NCI-H526 (cell line): ENCODE measurements at regions not wholly inside any gene's neighbourhood (a gene's known extent, or its start where the extent isn't known, plus 50 kb on each side); places are given as distances from the start of the nearest gene placed in this dataset.
"Not testable (repeated sequence)": the region's sequence is repeated elsewhere in the genome, so short reads cannot be mapped to it uniquely, and the experiment has no call there.

Source experiments
- DNase-seq, 2 experiments: peaks; one replicate each; lab custom pipeline; 2025; lab: John Stamatoyannopoulos, UW

GRCh38 chr18:54433368-54433767 is 75.7 kb downstream of the C18orf54 start:
- no peak for DNase-seq

GRCh38 chr18:54433857-54434256 is 76.2 kb downstream of the C18orf54 start:
- DNase-seq: no peak

GRCh38 chr18:54434453-54434852 is 76.7 kb downstream of the C18orf54 start:
- no peak for DNase-seq

DNA sequence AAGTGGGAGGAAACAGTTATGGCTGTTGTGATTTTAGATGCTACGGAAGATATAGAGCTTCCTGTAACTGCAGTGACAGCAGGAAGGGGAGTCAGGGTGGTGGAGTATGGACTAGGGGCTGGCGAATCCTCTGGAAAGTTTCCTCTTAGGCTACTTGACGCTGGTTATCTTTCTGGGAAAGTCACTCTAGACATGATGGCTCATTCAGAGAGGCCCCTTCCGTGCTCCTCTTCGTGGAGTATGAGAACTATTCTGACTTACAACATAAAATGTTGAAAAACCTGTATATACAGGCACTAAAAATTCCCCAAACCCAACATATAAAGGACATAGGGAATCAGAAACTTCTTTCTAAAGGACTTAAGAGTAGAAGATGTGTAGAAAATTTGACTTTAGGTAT is 78.8 kb downstream of the C18orf54 start:
- DNase-seq: no peak

- DNase-seq: no peak
Observed at GRCh38 chr18:54440292-54440691, 82.6 kb downstream of the C18orf54 start.

DNA sequence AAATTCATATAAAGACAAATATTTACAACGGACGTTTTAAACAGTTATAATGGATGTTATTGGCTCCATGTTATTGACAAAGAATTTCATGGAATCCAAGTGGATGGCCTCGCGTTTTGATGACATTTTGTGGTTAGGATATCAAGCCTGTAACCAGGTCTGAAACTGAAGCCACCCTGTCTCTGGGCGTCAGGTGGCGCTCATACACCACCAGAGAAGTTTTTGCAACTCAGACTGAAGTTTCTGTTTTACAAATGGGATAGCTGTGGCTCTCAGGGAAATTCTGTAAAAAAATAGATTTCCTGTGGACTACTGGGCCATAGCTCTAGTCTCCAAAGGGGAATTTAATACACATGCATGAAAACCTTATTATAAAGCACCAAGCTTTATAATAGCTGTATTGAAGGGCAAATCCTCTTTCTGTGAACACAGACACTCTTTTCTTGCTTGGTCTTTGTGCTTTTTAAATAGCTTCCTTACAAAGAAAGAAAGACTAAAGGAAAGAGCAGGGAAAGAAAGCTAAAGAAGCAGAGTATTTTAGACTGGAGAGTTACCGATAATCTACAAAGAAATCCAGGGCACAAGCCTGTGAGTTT is 86.7 kb downstream of the C18orf54 start:
- peak; percentile 16 to 69 for DNase-seq

DNA sequence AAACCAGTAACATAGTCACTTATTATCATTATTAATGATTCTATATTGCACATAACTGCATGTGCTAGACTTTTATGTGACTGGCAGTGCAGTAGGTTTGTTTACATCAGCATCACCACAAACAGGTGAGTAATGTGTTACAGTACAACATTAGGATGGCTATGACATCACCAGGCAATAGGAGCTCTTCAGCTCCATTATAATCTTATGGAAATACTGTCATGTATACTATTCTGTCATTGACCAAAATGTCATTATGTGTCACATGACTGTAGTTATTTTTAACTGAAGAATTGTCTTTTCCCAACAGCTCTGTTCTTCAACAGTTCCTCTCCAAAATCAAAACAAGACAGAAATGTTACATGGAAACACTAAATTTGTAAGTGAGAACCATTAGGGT is 96.3 kb downstream of the C18orf54 start:
- DNase-seq: no peak

DNA sequence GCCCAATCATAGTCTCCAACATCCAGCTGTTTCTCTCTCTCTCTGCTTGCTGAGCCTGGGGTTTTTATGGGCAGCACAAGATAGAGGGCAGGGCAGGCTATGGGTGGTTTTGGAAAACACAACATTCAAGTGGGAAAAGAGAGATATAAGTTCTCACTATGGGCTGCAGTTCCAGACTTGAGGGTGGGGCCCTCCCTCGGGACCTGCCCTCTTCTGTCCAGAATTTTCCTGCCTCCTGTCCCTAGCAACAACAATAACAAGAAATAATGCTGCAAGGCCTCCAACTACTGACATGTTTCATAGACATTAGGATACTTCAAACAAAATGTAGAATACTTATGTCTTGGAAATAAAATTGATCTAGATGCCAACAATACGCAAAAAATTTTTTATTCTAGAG is 107.8 kb downstream of the C18orf54 start:
- no peak for DNase-seq

DNA sequence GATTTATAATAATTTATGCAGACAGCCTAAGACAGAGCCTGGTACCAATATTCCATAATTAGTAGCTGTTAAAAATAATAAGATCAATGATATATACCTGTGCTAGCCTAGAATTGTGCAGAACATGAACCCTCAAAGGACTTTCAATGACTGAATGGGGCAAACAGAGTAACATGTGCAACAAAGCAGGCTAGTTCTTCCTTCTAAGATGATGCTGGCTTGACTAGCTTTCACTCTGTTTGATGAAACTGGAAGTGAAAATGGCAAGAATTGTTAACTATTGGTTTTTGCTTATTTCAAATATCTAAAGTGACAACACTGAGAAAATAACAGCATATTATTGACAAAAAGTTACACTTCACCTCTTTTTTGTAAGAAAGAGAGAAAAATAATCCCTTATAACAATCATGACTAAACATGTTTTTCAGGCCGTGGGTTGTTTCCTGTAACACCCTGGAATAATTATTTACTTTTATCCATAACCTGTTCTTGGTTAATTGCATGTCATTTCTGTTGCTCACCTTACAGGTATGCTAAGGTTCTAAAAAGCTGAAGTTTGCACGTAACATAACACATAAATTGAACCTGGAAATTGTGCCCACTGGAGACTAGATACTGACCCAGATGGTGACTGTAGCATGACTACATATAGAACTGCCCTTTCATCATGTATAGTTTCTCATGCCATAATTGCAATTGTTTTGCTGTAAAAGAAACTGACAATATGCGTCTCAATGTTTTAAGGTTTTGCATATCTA is 108.7 kb downstream of the C18orf54 start:
- DNase-seq: no peak

DNA sequence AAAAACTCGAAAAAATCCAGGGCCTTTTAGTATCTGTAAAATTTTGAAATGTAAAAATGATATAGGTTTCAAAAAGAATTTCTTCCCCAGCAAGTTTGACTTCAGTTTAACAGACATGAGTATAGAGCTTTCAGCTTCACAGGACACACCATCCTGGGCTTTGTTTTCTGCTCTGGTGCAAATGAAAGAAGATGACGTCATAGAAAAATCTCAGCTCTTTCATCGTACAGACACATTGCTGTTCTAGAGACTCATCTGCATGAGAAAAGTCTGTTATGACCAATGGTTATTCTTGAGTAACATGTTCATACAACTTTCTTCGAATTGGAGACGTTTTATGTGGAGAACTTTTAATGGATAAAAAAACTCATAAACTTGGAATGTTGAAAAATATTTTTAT is 111.7 kb upstream of the DYNAP start:
- no peak for DNase-seq

GRCh38 chr18:54480616-54481015 is 110.4 kb upstream of the DYNAP start:
- no peak for DNase-seq

DNA sequence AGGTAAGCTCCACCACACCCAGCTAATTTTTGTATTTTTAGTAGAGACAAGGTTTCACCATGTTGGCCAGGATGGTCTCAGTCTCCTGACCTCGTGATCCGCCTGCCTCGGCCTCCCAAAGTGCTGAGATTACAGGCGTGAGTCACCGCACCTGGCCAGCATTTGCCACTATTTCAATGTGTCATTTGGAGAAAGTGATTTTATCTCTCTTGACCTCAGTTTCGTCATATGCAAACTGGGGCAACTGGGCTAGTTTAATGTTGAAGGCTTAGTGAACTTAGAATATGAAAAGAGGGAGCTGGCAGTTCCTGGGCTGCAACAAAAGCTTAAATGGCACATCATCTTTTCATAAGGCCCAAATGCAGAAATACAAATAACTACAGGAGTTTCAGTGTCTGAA is 88.6 kb upstream of the DYNAP start:
- DNase-seq: not testable (repeated sequence)

- DNase-seq: no peak
Observed at GRCh38 chr18:54503131-54503894, 87.7 kb upstream of the DYNAP start.

GRCh38 chr18:54506516-54507261 is 84.4 kb upstream of the DYNAP start:
- no peak for DNase-seq

DNA sequence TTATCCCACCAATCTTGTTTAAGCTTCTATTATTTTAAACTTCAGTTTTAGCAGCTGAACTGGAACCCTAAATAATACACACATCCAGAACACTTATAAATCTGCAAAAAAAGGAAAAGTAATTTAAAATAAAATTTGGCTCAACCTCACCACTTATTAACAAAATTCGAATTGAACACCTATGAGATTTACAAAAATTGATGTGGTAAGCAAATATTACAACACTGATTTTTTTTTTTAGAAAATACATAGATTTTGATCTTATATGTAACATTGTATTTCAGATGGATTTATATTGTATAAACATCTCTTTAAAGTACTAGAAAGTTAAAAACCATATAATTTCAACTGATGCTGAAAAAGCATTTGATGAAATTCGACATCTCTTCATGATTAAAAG is 81.3 kb upstream of the DYNAP start:
- DNase-seq: no peak

DNA sequence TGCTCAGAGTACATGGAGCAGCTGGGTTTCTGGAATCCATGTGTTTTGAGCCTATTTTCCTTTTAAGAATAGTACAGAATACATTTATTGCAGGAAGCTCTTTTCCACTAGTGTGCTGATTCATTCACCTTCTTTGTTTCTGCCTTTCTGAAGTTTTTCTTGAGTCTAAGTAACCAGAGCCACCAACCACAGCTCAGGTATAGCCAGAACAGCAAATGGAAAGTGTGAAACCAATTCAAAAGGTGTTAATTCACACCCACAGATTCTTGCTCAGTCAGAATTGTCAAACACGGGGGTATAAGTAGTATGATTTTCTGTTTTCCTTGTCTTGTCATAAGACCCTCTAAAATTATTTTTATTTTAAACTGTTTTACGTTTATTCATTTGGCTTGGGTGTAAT is 75.9 kb upstream of the DYNAP start:
- DNase-seq: no peak

- no peak for DNase-seq
Observed at GRCh38 chr18:54517521-54517920, 73.5 kb upstream of the DYNAP start.

- no peak for DNase-seq
Observed at GRCh38 chr18:54521846-54522245, 69.2 kb upstream of the DYNAP start.

DNA sequence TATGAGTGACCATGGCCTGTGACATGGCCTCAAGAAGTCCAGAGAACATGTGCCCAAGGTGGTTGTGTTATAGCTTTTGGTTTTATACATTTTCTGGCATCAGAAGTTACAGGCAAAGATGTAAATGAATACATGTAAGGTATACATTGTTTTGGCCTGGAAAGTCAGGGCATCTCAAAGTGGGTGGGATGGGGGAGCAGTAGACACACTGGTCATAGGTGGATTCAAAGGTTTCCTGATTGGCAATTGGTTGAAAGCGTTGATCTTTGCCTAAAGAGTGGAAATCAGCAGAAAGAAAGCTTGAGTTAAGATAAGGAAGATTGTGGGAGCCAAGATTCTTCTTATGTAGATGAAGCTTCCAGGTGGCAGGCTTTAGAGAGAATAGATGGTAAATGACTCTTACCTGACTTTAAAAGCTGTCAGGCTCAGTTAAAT is 62.1 kb upstream of the DYNAP start:
- no peak for DNase-seq

- no peak for DNase-seq
Observed at GRCh38 chr18:54529444-54529843, 61.6 kb upstream of the DYNAP start.

GRCh38 chr18:54530285-54530684 is 60.8 kb upstream of the DYNAP start:
- no peak for DNase-seq

DNA sequence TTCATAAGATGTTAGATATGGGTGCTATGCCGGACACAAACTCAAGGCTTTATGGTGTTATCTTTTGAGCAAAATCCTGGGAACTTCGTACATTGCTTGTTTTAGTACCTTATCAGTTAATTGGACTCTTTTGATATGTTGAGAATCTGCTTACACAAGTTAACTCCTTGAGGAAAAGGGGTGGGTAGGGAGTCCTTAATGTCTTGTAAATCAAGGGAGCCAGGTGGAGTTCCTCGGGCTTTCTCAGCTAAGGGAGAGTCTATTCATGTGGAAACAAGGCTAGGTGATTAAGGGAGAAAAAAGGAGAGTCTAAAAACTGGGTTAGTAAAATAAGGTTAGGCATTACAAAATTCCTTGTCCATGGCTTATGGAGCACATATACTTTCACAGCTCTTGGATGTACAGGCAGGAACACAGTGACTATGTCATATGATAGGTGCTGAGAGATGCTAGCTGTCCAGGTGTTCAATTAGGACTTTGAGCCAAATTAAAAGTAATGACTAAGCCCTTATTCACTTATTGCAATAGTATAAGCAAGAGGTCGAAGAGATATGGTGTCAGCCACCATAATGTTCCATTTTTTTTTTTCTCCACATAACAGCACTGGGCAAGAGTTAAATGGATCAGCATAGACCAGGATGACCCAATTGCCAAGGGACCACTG is 59.5 kb upstream of the DYNAP start:
- DNase-seq: no peak
